Neuronal stem cell (in vitro differentiated cells): ENCODE measurements at regions not wholly inside any gene's neighbourhood (a gene's known extent, or its start where the extent isn't known, plus 50 kb on each side); places are given as distances from the start of the nearest gene placed in this dataset.

Source experiments
- DNase-seq: peaks from one replicate; pipeline ENCODE4 v3.0.0-alpha.2; 2013; ENCODE audit warnings: low spot score
- H2AFZ ChIP-seq: one replicate; pipeline ENCODE4 v1.6.1; 2013; ENCODE audit warnings: mild to moderate bottlenecking, low read length, inconsistent platforms
- H2AK5ac ChIP-seq: 2 replicates; pipeline ENCODE4 v1.6.1; 2013; ENCODE audit warnings: low read depth, mild to moderate bottlenecking, inconsistent platforms, low read length, moderate library complexity, mixed read lengths
- H2BK120ac ChIP-seq: 2 replicates; pipeline ENCODE4 v1.6.1; 2013; ENCODE audit warnings: low read depth, mild to moderate bottlenecking, inconsistent platforms, low read length, moderate library complexity, mixed read lengths
- H2BK12ac ChIP-seq: one replicate; pipeline ENCODE4 v1.6.1; 2013; ENCODE audit warnings: low read length, inconsistent platforms
- H2BK15ac ChIP-seq: 2 replicates; pipeline ENCODE4 v1.6.1; 2013; ENCODE audit warnings: mild to moderate bottlenecking, low read length, inconsistent platforms, mixed read lengths
- H2BK5ac ChIP-seq: one replicate; pipeline ENCODE4 v1.6.1; 2013; ENCODE audit warnings: inconsistent platforms, mild to moderate bottlenecking, low read length, moderate library complexity
- H3K14ac ChIP-seq: one replicate; pipeline ENCODE4 v1.6.1; 2013; ENCODE audit warnings: low read length, inconsistent platforms
- H3K18ac ChIP-seq: 2 replicates; pipeline ENCODE4 v1.6.1; 2013; ENCODE audit warnings: low read length, inconsistent platforms
- H3K23ac ChIP-seq: 2 replicates; pipeline ENCODE4 v1.6.1; 2013; ENCODE audit warnings: low read depth, mild to moderate bottlenecking, mixed read lengths, low read length, inconsistent platforms; ENCODE audit not compliant: poor library complexity
- H3K27ac ChIP-seq: replicated peaks from 3 replicates; pipeline ENCODE4 v1.5.1; 2013; ENCODE audit warnings: low read length, inconsistent platforms
- H3K27me3 ChIP-seq, 3 experiments: 2 replicates each; pipeline ENCODE4 v1.6.1; 2013; ENCODE audit warnings: low read length in 3 of 3, mild to moderate bottlenecking in 2 of 3, inconsistent platforms in 1 of 3, low read depth in 1 of 3, mixed read lengths in 1 of 3, moderate library complexity in 1 of 3; ENCODE audit not compliant: control insufficient read depth in 3 of 3, insufficient read depth in 3 of 3
- H3K36me3 ChIP-seq, 2 donors: replicated peaks in 1 of 2; 2 replicates each; pipeline ENCODE4 v1.6.1; 2013; ENCODE audit warnings: low read length in 2 of 2; ENCODE audit not compliant: control insufficient read depth in 2 of 2, insufficient read depth in 2 of 2
- H3K4ac ChIP-seq: 2 replicates; pipeline ENCODE4 v1.6.1; 2013; ENCODE audit warnings: inconsistent platforms, mild to moderate bottlenecking, low read length, moderate library complexity
- H3K4me1 ChIP-seq, 2 donors: 1 replicate in 1 of 2; 2 replicates in 1 of 2; pipeline ENCODE4 v1.6.1; 2013; ENCODE audit warnings: low read length in 2 of 2, low read depth in 1 of 2; ENCODE audit not compliant: control insufficient read depth in 2 of 2, insufficient read depth in 1 of 2
- H3K4me2 ChIP-seq: one replicate; pipeline ENCODE4 v1.6.1; 2013; ENCODE audit warnings: mild to moderate bottlenecking, low read length, inconsistent platforms; ENCODE audit not compliant: insufficient read depth, poor library complexity, severe bottlenecking
- H3K4me3 ChIP-seq, 2 donors: 2 replicates each; pipeline ENCODE4 v1.5.1; 2013; ENCODE audit warnings: low read length in 2 of 2, mild to moderate bottlenecking in 2 of 2, inconsistent platforms in 1 of 2, moderate library complexity in 1 of 2
- H3K79me1 ChIP-seq: one replicate; pipeline ENCODE4 v1.6.1; 2013; ENCODE audit warnings: low read depth, mild to moderate bottlenecking, inconsistent platforms, low read length, moderate library complexity
- H3K9ac ChIP-seq: one replicate; pipeline ENCODE4 v1.6.1; 2013; ENCODE audit warnings: mild to moderate bottlenecking, low read depth, low read length, inconsistent platforms; ENCODE audit not compliant: poor library complexity
- H3K9me3 ChIP-seq, 2 donors: replicated peaks in 1 of 2; 2 replicates each; pipeline versions ENCODE3 to v1.6.1; 2013; ENCODE audit warnings: low read length in 2 of 2, mild to moderate bottlenecking in 2 of 2, inconsistent platforms in 1 of 2, low read depth in 1 of 2, mixed read lengths in 1 of 2, moderate library complexity in 1 of 2; ENCODE audit not compliant: control insufficient read depth in 2 of 2, insufficient read depth in 1 of 2
- H4K8ac ChIP-seq: one replicate; pipeline ENCODE4 v1.6.1; 2013; ENCODE audit warnings: low read depth, mild to moderate bottlenecking, inconsistent platforms, low read length, moderate library complexity
- H4K91ac ChIP-seq: one replicate; pipeline ENCODE4 v1.6.1; 2013; ENCODE audit warnings: low read length, low read depth, mild to moderate bottlenecking, inconsistent platforms; ENCODE audit not compliant: poor library complexity
- WGBS, 2 donors: extraction: QIAGEN DNeasy Blood & Tissue Kit; methylation state at CpG; one replicate each; pipeline ENCODE4 v1.1.7; 2013; ENCODE audit warnings: missing lambda C conversion rate in 2 of 2, mixed read lengths in 1 of 2; ENCODE audit not compliant: insufficient read length in 2 of 2, insufficient replicate concordance in 1 of 2; ENCODE audit errors: extremely low coverage in 2 of 2; 5-methylcytosine and 5-hydroxymethylcytosine counted together

DNA sequence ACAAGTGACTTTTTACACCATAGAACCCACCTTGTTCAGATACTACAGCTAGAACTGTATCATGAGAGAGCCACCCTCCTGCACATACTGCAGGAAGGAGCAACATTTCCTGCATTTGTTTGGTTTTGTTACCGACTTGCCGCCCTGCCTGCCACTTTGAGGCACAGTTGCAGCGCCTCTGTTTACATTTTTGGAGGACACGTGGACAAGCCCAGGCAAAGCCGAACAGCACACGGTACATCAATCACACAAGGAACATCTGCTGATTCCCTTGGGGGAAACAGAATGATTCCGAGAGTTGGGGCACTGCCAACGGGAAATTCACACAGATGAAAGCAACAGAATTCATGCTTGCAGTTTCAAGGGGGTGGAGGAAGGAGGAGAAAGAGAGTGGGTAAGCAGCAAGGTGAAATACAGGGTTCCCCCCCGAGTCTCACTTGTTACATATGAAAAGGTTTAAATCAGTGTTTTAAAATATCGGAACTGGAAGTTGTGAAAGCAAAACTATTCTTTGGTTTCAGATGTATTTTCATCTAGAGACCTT is 110.7 kb downstream of the BTG1 start:
- Histone ChIP-seq H3K18ac (peak overlapping the region; percentile 44), H3K23ac (no peak overlapping the region), H3K36me3 (no peaks in the 10 kb centered on the region), H2BK15ac (no peak overlapping the region), H3K4me3 (no peak overlapping the region), H4K8ac (no peak overlapping the region), H3K4ac (no peak overlapping the region), H3K27me3 (no peaks in the 10 kb centered on the region), H2AK5ac (no peak overlapping the region), H3K4me1 (peaks cover 4 to 13% of the 10 kb centered on the region in 2 donors), H2BK120ac (no peak overlapping the region), H3K27ac (no peak overlapping the region), H4K91ac (no peak overlapping the region), H3K4me2 (no peak overlapping the region), H3K14ac (no peak overlapping the region), H2BK5ac (no peak overlapping the region), H3K9me3 (no peaks in the 10 kb centered on the region), H2AFZ (peak overlapping the region; percentile 85), H2BK12ac (no peak overlapping the region), H3K79me1 (no peaks in the 10 kb centered on the region), H3K9ac (no peak overlapping the region)
- DNase-seq, result no peak
- WGBS, 2 donors, result no CpG with 5 or more reads among the region's 10 CpGs

DNA sequence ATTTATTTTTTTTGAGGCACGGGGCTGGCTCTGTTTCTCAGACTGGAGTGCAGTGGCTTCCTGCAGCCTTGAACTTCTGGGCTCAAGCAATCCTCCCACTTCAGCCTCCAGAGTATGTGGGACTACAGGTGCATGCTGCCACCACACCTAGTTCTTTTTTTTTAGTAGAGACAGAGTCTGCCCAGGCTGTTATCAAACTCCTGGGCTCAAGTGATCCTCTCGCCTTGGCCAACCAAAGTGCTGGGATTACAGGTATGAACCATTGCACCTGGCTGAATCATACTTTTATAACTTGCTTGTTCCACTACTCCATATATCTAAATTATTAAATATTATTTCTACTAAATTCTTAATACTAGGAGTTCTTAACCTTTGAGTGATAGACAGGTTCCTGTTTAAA is 111.6 kb downstream of the BTG1 start:
- H2BK15ac ChIP-seq, result no peak overlapping the region
- no peak overlapping the region for H3K4me2 ChIP-seq
- no peaks in the 10 kb centered on the region for H3K79me1 ChIP-seq
- no peak overlapping the region for H3K23ac ChIP-seq
- no peak overlapping the region for H2BK120ac ChIP-seq
- H2AK5ac ChIP-seq, result no peak overlapping the region
- H3K14ac ChIP-seq, result no peak overlapping the region
- H3K18ac ChIP-seq, result no peak overlapping the region
- H2AFZ ChIP-seq, result no peak overlapping the region
- H4K91ac ChIP-seq, result no peak overlapping the region
- H3K4ac ChIP-seq, result no peak overlapping the region
- H3K36me3 ChIP-seq, result no peaks in the 10 kb centered on the region
- no CpG with 5 or more reads among the region's 2 CpGs for WGBS, 2 donors
- H3K4me1 ChIP-seq, result peaks cover 5 to 12% of the 10 kb centered on the region in 2 donors
- H3K4me3 ChIP-seq, result no peak overlapping the region
- no peak overlapping the region for H2BK5ac ChIP-seq
- H4K8ac ChIP-seq, result no peak overlapping the region
- H3K9me3 ChIP-seq, result no peaks in the 10 kb centered on the region
- no peaks in the 10 kb centered on the region for H3K27me3 ChIP-seq
- DNase-seq, result no peak
- no peak overlapping the region for H3K9ac ChIP-seq
- no peak overlapping the region for H2BK12ac ChIP-seq
- no peak overlapping the region for H3K27ac ChIP-seq

DNA sequence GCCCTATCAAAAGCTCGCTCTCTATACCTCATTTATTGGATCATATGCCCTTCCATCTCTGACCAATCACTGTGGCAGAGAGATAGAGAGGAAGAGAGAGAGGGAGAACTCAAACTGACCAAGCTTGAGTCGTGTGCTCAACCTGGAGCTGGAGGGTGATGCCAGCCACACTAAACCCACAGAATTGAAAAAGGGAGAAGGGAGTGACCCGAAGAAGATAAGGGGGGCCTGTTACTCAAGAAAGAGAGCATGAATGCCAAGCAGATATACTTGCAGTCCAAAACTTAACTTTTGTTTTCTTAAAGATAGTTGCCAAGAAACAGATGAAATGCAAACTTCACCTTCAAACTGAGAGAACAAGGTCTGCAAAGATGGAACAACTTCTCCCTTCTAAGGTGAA is 112.7 kb downstream of the BTG1 start:
- Histone ChIP-seq H2BK12ac (no peak overlapping the region), H3K4me3 (no peak overlapping the region), H2BK5ac (no peak overlapping the region), H3K36me3 (no peaks in the 10 kb centered on the region), H2BK120ac (no peak overlapping the region), H3K4me2 (no peak overlapping the region), H2AFZ (no peak overlapping the region), H3K18ac (no peak overlapping the region), H3K23ac (no peak overlapping the region), H3K4me1 (peaks cover 3 to 8% of the 10 kb centered on the region in 2 donors), H3K27ac (no peak overlapping the region), H3K9ac (no peak overlapping the region), H3K27me3 (no peaks in the 10 kb centered on the region), H3K4ac (no peak overlapping the region), H3K9me3 (no peaks in the 10 kb centered on the region), H3K14ac (no peak overlapping the region), H2AK5ac (no peak overlapping the region), H3K79me1 (no peaks in the 10 kb centered on the region), H2BK15ac (no peak overlapping the region), H4K91ac (no peak overlapping the region), H4K8ac (no peak overlapping the region)
- no peak for DNase-seq
- WGBS, 2 donors, result no CpG with 5 or more reads among the region's 3 CpGs

DNA sequence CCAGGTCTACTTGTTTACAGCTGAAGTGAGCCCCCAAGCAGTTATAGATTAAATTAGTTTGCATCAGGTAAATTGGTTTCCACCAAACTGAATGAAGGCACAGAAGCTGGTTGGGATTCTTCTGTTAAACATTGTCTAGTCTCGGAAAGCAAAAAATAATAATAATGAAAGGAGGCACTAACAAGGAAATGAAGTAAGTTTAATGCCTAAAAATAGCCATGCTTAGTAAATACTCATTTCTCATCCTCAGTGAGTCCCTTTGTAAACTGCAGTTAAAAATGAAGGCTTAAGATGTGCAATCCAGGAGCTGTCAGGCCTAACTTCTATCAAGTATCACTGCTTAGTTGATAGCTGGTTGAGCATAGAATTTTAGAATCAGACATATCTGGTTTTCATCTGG is 113.5 kb downstream of the BTG1 start:
- Histone ChIP-seq H2BK12ac (no peak overlapping the region), H2BK5ac (no peak overlapping the region), H3K9ac (no peak overlapping the region), H2AK5ac (no peak overlapping the region), H4K8ac (no peak overlapping the region), H2AFZ (no peak overlapping the region), H3K4me2 (no peak overlapping the region), H2BK15ac (no peak overlapping the region), H3K4me1 (peaks cover 3 to 8% of the 10 kb centered on the region in 2 donors), H3K79me1 (no peaks in the 10 kb centered on the region), H3K18ac (no peak overlapping the region), H3K4ac (no peak overlapping the region), H3K4me3 (no peak overlapping the region), H3K23ac (no peak overlapping the region), H3K36me3 (no peaks in the 10 kb centered on the region), H2BK120ac (no peak overlapping the region), H3K9me3 (no peaks in the 10 kb centered on the region), H3K27ac (no peak overlapping the region), H4K91ac (no peak overlapping the region), H3K14ac (no peak overlapping the region), H3K27me3 (no peaks in the 10 kb centered on the region)
- no peak for DNase-seq
- no CpG with 5 or more reads among the region's 1 CpG for WGBS, 2 donors
